K562 (cell line): ENCODE measurements at regions not wholly inside any gene's neighbourhood (a gene's known extent, or its start where the extent isn't known, plus 50 kb on each side); places are given as distances from the start of the nearest gene placed in this dataset.

ENCODE experiments used
- ATAC-seq: fragments of 200-7000 bp; cut with Tn5 transposase; 3 replicates; pipeline ENCODE4 v1.9.1; 2020; ENCODE audit warnings: moderate library complexity
- BruUV-seq: library from RNA; stranded (reverse); fragments of 400-500 nt; replicated peaks from 2 replicates; lab custom pipeline; 2021; lab: Mats Ljungman, UMichigan
- CTCF ChIA-PET: fragments of 300-600 bp; formaldehyde crosslinking; extraction: SDS; loops from one replicate; lab custom pipeline; 2021; ENCODE audit warnings: low intra/inter-chr PET ratio; lab: Yijun Ruan, JAX
- POLR2A ChIA-PET: fragments of 300-600, 350-650 bp; sonication (Branson Sonifier 250); formaldehyde crosslinking; extraction: SDS; loops from one replicate; lab custom pipeline; 2021; ENCODE audit warnings: antibody characterized with exemption, inconsistent platforms; lab: Yijun Ruan, JAX
- DNase-seq, 4 experiments: peaks; one replicate each; pipeline versions ENCODE4 v3.0.0 to v3.0.0-alpha.2; 2011 to 2018; ENCODE audit warnings: low spot score in 3 of 4, mixed read lengths in 3 of 4; ENCODE audit errors: extremely low read depth in 1 of 4
- FAIRE-seq: peaks from 2 replicates; lab custom pipeline; 2011; peaks lifted over from hg19 to GRCh38; lab: Jason Lieb, UNC
- H2AFZ ChIP-seq: 2 replicates; pipeline ENCODE4 v1.6.0; 2011; ENCODE audit warnings: low read depth, low read length, control low read depth, inconsistent platforms
- H3K27ac ChIP-seq: fragments of 200-600 bp; 3 replicates; pipeline ENCODE4 v1.8.0; 2011; ENCODE audit warnings: low read depth, mild to moderate bottlenecking, control low read depth, inconsistent platforms, low read length, moderate library complexity, mixed read lengths; ENCODE audit errors: extremely low read depth
- H3K27me3 ChIP-seq, 2 experiments: fragments of 300-600 bp in 1 of 2; 2 replicates in 1 of 2; 3 replicates in 1 of 2; pipeline versions ENCODE4 v1.6.0 to v1.8.0; 2011; ENCODE audit warnings: inconsistent platforms in 2 of 2, low read length in 2 of 2, mild to moderate bottlenecking in 1 of 2, mixed read lengths in 1 of 2, moderate library complexity in 1 of 2; ENCODE audit not compliant: control insufficient read depth in 2 of 2, insufficient read depth in 2 of 2
- H3K36me3 ChIP-seq: fragments of 300-600 bp; 3 replicates; pipeline ENCODE4 v1.8.0; 2011; ENCODE audit warnings: mild to moderate bottlenecking, low read length, inconsistent platforms; ENCODE audit not compliant: control insufficient read depth, insufficient read depth
- H3K4me1 ChIP-seq, 2 experiments: fragments of 200-600 bp in 1 of 2; replicated peaks in 1 of 2; 2 replicates in 1 of 2; 3 replicates in 1 of 2; pipeline versions ENCODE4 v1.5.1 to v1.8.0; 2011; ENCODE audit warnings: inconsistent platforms in 2 of 2, low read length in 2 of 2, mild to moderate bottlenecking in 1 of 2, mixed read lengths in 1 of 2, moderate library complexity in 1 of 2; ENCODE audit not compliant: control insufficient read depth in 2 of 2, insufficient read depth in 2 of 2
- H3K4me2 ChIP-seq: 2 replicates; pipeline ENCODE4 v1.6.1; 2011; ENCODE audit warnings: low read length, control low read depth, inconsistent platforms, mixed read lengths; ENCODE audit not compliant: insufficient read depth
- H3K4me3 ChIP-seq: fragments of 200-600 bp; sonication (generic), shearing (Covaris generic); 2 replicates; pipeline ENCODE4 v1.5.1; 2016; ENCODE audit warnings: control low read depth, inconsistent platforms
- H3K79me2 ChIP-seq: fragments of 200-600 bp; 3 replicates; pipeline ENCODE4 v1.8.0; 2011; ENCODE audit warnings: low read length, inconsistent platforms; ENCODE audit not compliant: control insufficient read depth, insufficient read depth
- H3K9ac ChIP-seq, 2 experiments: 2 replicates each; pipeline versions ENCODE4 v1.6.0 to v1.6.1; 2011; ENCODE audit warnings: low read depth in 2 of 2, low read length in 2 of 2, control low read depth in 1 of 2, inconsistent platforms in 1 of 2, mild to moderate bottlenecking in 1 of 2, mixed read lengths in 1 of 2; ENCODE audit not compliant: insufficient read depth in 1 of 2
- H3K9me1 ChIP-seq: one replicate; pipeline ENCODE4 v1.6.0; 2011; ENCODE audit warnings: inconsistent platforms, mild to moderate bottlenecking, low read length, moderate library complexity; ENCODE audit not compliant: control insufficient read depth, insufficient read depth
- H3K9me3 ChIP-seq: replicated peaks from 2 replicates; pipeline ENCODE4 v1.5.1; 2011; ENCODE audit warnings: low read depth, low read length, inconsistent platforms; ENCODE audit not compliant: control insufficient read depth, insufficient read depth
- H4K20me1 ChIP-seq: replicated peaks from 2 replicates; pipeline ENCODE4 v1.6.1; 2011; ENCODE audit warnings: low read length, inconsistent platforms, mixed read lengths; ENCODE audit not compliant: control insufficient read depth, insufficient read depth
- PCBP1 ChIP-seq: fragments of 200-400 bp; formaldehyde crosslinking; IDR thresholded peaks from 2 replicates; pipeline ENCODE4 v1.6.1; 2018; ENCODE audit warnings: mild to moderate bottlenecking, low read depth, low read length; ENCODE audit not compliant: poor library complexity, severe bottlenecking
- SLC30A9 ChIP-seq: fragments of 250-450 bp; sonication (Bioruptor Pico); IDR thresholded peaks from 2 replicates; pipeline ENCODE4 v1.8.0; 2022; ENCODE audit warnings: mild to moderate bottlenecking, moderate library complexity
- ZNF146 ChIP-seq: IDR thresholded peaks from one replicate; pipeline ENCODE4 v1.6.1; 2018; ENCODE audit warnings: missing compliant biosample characterization; ENCODE audit not compliant: unreplicated experiment
- ZNF232 ChIP-seq: sonication (generic); formaldehyde crosslinking; IDR thresholded peaks from 2 replicates; pipeline ENCODE4 v1.8.0; 2022; ENCODE audit warnings: mild to moderate bottlenecking, missing genetic modification reagents
- ZNF77 ChIP-seq: fragments of 250-450 bp; sonication (Bioruptor Pico); IDR thresholded peaks from 2 replicates; pipeline ENCODE4 v1.5.0; 2020
- WGBS: fragments of 100-300 bp; shearing (Covaris generic); methylation state at CpG from one replicate; pipeline ENCODE4 v1.1.6; 2016; ENCODE audit warnings: low coverage, mixed read lengths; ENCODE audit not compliant: insufficient coverage; ENCODE audit errors: missing lambda C conversion rate; 5-methylcytosine and 5-hydroxymethylcytosine counted together
- in situ Hi-C: fragments of 300-500 bp; cut with MboI; formaldehyde crosslinking; loops from 4 replicates; pipeline ENCODE4 v1.15.0; 2018; ENCODE audit warnings: inconsistent platforms, mixed read lengths
- intact Hi-C: fragments of 100-400 bp; cut with micrococcal nuclease; formaldehyde crosslinking; loops from 2 replicates; pipeline ENCODE4 v1.14.2; 2022
- TF ChIP-seq, protein P1 (sequence below): fragments of 450-650 bp; IDR thresholded peaks from 2 replicates; pipeline ENCODE4 v1.6.1; 2014; ENCODE audit warnings: low read depth, mild to moderate bottlenecking, moderate library complexity, borderline replicate concordance
- TF ChIP-seq, protein P2 (sequence below): sonication (generic); formaldehyde crosslinking; IDR thresholded peaks from 2 replicates; pipeline ENCODE4 v1.8.1; 2023; ENCODE audit warnings: mild to moderate bottlenecking, missing genetic modification reagents

DNA sequence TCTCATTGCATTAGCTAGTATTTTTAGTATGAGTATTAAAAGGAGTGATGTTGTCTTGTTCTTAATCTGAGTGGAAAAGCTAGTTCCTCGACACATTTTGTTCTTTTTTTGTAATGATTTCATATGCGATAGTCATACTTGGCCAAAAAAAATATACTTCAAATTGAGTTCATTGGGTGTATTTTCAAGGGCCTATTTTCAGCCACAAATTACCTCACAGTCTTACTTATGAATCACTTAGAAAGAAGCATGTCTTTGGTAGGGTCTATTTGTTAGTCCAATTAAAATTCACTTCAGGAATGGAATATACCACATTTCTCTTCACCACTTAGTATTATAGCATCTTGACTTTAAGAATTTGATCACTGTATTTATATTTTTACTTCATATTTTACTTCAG is 337.2 kb downstream of the CDH11 start (continued):
- TF ChIP-seq, protein P1, sequence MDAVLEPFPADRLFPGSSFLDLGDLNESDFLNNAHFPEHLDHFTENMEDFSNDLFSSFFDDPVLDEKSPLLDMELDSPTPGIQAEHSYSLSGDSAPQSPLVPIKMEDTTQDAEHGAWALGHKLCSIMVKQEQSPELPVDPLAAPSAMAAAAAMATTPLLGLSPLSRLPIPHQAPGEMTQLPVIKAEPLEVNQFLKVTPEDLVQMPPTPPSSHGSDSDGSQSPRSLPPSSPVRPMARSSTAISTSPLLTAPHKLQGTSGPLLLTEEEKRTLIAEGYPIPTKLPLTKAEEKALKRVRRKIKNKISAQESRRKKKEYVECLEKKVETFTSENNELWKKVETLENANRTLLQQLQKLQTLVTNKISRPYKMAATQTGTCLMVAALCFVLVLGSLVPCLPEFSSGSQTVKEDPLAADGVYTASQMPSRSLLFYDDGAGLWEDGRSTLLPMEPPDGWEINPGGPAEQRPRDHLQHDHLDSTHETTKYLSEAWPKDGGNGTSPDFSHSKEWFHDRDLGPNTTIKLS, result no peak
- TF ChIP-seq ZNF232 (CRISPR knock-in tag) (no peak), ZNF146 (CRISPR knock-in tag) (no peak), ZNF77 (CRISPR knock-in tag) (no peak), PCBP1 (no peak)
- TF ChIP-seq, protein P2, sequence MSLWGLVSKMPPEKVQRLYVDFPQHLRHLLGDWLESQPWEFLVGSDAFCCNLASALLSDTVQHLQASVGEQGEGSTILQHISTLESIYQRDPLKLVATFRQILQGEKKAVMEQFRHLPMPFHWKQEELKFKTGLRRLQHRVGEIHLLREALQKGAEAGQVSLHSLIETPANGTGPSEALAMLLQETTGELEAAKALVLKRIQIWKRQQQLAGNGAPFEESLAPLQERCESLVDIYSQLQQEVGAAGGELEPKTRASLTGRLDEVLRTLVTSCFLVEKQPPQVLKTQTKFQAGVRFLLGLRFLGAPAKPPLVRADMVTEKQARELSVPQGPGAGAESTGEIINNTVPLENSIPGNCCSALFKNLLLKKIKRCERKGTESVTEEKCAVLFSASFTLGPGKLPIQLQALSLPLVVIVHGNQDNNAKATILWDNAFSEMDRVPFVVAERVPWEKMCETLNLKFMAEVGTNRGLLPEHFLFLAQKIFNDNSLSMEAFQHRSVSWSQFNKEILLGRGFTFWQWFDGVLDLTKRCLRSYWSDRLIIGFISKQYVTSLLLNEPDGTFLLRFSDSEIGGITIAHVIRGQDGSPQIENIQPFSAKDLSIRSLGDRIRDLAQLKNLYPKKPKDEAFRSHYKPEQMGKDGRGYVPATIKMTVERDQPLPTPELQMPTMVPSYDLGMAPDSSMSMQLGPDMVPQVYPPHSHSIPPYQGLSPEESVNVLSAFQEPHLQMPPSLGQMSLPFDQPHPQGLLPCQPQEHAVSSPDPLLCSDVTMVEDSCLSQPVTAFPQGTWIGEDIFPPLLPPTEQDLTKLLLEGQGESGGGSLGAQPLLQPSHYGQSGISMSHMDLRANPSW, result no peak
- TF ChIP-seq, all 486 proteins: peak for 0

DNA sequence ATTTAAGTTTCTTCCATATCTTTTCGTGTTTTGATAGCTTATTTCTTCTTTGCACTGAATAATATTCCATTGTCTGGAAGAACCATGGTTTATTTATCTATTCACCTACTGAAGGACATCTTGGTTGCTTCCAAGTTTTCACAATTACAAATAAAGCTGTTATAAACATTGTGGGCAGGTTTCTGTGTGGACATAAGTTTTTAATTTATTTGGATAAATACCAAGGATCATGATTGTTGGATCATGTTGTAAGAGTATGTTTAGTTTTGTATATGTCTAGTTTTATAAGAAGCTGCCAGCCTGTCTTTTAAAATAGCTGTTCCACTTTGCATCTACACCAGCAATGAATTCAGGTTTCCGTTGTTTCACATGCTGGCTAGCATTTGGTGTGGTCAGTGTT is 339.4 kb downstream of the CDH11 start:
- Histone ChIP-seq H3K36me3 (no peaks in the 10 kb centered on the region), H4K20me1 (no peaks in the 10 kb centered on the region), H3K4me2 (no peak overlapping the region), H3K4me3 (no peak overlapping the region), H3K9me3 (no peaks in the 10 kb centered on the region), H3K4me1 (no peaks in the 10 kb centered on the region), H3K27me3 (no peaks in the 10 kb centered on the region), H3K79me2 (no peaks in the 10 kb centered on the region), H2AFZ (no peak overlapping the region), H3K27ac (no peak overlapping the region), H3K9me1 (no peaks in the 10 kb centered on the region), H3K9ac (no peak overlapping the region)
- in situ Hi-C loops, result no loop called here
- WGBS, result 0% methylated on average over 2 of the region's 2 CpGs
- CTCF ChIA-PET, result no interaction called here
- DNase-seq (no peak), FAIRE-seq (no peak), ATAC-seq (no peak)
- no TSS peak for BruUV-seq
- no peak for TF ChIP-seq SLC30A9 (CRISPR knock-in tag)
- intact Hi-C loops, result no loop called here
- POLR2A ChIA-PET, result no interaction called here
